ENCODE measurements at regions not wholly inside any gene's neighbourhood (a gene's known extent, or its start where the extent isn't known, plus 50 kb on each side); places are given as distances from the start of the nearest gene placed in this dataset.

- ATAC-seq (replicated peaks) = peak in 1 of 2 donors; percentile 22
- H3K4me3 Mint-ChIP-seq = no peak overlapping the region
These were observed 54.5 kb upstream of the FAM78B start for GRCh38 chr1:166221316-166221715.

GRCh38 chr1:166233750-166234366 is 67.1 kb upstream of the FAM78B start:
- DNase-seq (no peak), ATAC-seq (replicated peaks) (no peak)
- Mint-ChIP-seq H3K9me3 (peaks cover 9 to 17% of the 10 kb centered on the region in 2 donors), H3K4me3 (no peak overlapping the region), H3K4me1 (no peaks in the 10 kb centered on the region), H3K36me3 (no peaks in the 10 kb centered on the region), H3K27ac (no peak overlapping the region), H3K27me3 (no peaks in the 10 kb centered on the region)

More at GRCh38 chr1:166221316-166221715, 54.5 kb upstream of the FAM78B start:
- Mint-ChIP-seq H3K27me3 (peaks cover 0 to 5% of the 10 kb centered on the region in 2 donors), H3K9me3 (peaks cover 27 to 33% of the 10 kb centered on the region in 2 donors), H3K4me1 (no peaks in the 10 kb centered on the region), H3K36me3 (peaks cover 0 to 2% of the 10 kb centered on the region in 2 donors), H3K27ac (no peak overlapping the region)
- DNase-seq = no peak

- H3K27me3 Mint-ChIP-seq = no peaks in the 10 kb centered on the region
- no peaks in the 10 kb centered on the region for H3K36me3 Mint-ChIP-seq
- H3K4me3 Mint-ChIP-seq = no peak overlapping the region
- H3K4me1 Mint-ChIP-seq = no peaks in the 10 kb centered on the region
- ATAC-seq (replicated peaks) = no peak
- no peak overlapping the region for H3K27ac Mint-ChIP-seq
- H3K9me3 Mint-ChIP-seq = peaks cover 7 to 14% of the 10 kb centered on the region in 2 donors
- no peak for DNase-seq
These were observed 68.9 kb upstream of the FAM78B start for GRCh38 chr1:166235728-166236127.

GRCh38 chr1:166237675-166238074 is 70.9 kb upstream of the FAM78B start:
- Mint-ChIP-seq H3K27ac (no peak overlapping the region), H3K4me1 (no peaks in the 10 kb centered on the region), H3K27me3 (no peaks in the 10 kb centered on the region), H3K36me3 (no peaks in the 10 kb centered on the region), H3K4me3 (no peak overlapping the region), H3K9me3 (peaks cover 5 to 8% of the 10 kb centered on the region in 2 donors)
- DNase-seq (no peak), ATAC-seq (replicated peaks) (no peak)

GRCh38 chr1:166253076-166253779 is 86.4 kb upstream of the FAM78B start:
- H3K9me3 Mint-ChIP-seq = peaks cover 12 to 22% of the 10 kb centered on the region in 2 donors
- ATAC-seq (replicated peaks) = no peak
- no peak for DNase-seq
- H3K36me3 Mint-ChIP-seq = no peaks in the 10 kb centered on the region
- no peaks in the 10 kb centered on the region for H3K27me3 Mint-ChIP-seq
- no peak overlapping the region for H3K27ac Mint-ChIP-seq
- H3K4me3 Mint-ChIP-seq = no peak overlapping the region
- H3K4me1 Mint-ChIP-seq = no peaks in the 10 kb centered on the region

- H3K27me3 Mint-ChIP-seq = no peaks in the 10 kb centered on the region
- no peak for DNase-seq
- no peak for ATAC-seq (replicated peaks)
- H3K27ac Mint-ChIP-seq = no peak overlapping the region
- H3K4me3 Mint-ChIP-seq = no peak overlapping the region
- H3K36me3 Mint-ChIP-seq = no peaks in the 10 kb centered on the region
- no peaks in the 10 kb centered on the region for H3K4me1 Mint-ChIP-seq
- peaks cover 6 to 19% of the 10 kb centered on the region in 2 donors for H3K9me3 Mint-ChIP-seq
These were observed 91.2 kb upstream of the FAM78B start for GRCh38 chr1:166258017-166258416.

- H3K9me3 Mint-ChIP-seq = peaks cover 2 to 7% of the 10 kb centered on the region in 2 donors
- H3K27ac Mint-ChIP-seq = no peak overlapping the region
- peaks cover 0 to 6% of the 10 kb centered on the region in 2 donors for H3K27me3 Mint-ChIP-seq
- H3K36me3 Mint-ChIP-seq = no peaks in the 10 kb centered on the region
- no peaks in the 10 kb centered on the region for H3K4me1 Mint-ChIP-seq
- DNase-seq = no peak
- no peak overlapping the region for H3K4me3 Mint-ChIP-seq
- no peak for ATAC-seq (replicated peaks)
These were observed 94.7 kb upstream of the FAM78B start for GRCh38 chr1:166261511-166261910.

GRCh38 chr1:166270476-166271150 is 103.8 kb upstream of the FAM78B start:
- Mint-ChIP-seq H3K27me3 (peaks cover 0 to 6% of the 10 kb centered on the region in 2 donors), H3K9me3 (peaks cover 2 to 11% of the 10 kb centered on the region in 2 donors), H3K36me3 (no peaks in the 10 kb centered on the region), H3K27ac (no peak overlapping the region), H3K4me1 (peaks cover 6 to 15% of the 10 kb centered on the region in 2 donors), H3K4me3 (no peak overlapping the region)
- ATAC-seq (replicated peaks) (no peak), DNase-seq (no peak)

GRCh38 chr1:166271151-166271538 is 104.3 kb upstream of the FAM78B start:
- Mint-ChIP-seq H3K4me1 (peaks cover 6 to 15% of the 10 kb centered on the region in 2 donors), H3K9me3 (peaks cover 7 to 17% of the 10 kb centered on the region in 2 donors), H3K4me3 (no peak overlapping the region), H3K36me3 (no peaks in the 10 kb centered on the region), H3K27me3 (peaks cover 0 to 4% of the 10 kb centered on the region in 2 donors), H3K27ac (no peak overlapping the region)
- no peak for ATAC-seq (replicated peaks)
- DNase-seq = no peak

GRCh38 chr1:166272155-166272554 is 105.4 kb upstream of the FAM78B start:
- H3K27ac Mint-ChIP-seq = no peak overlapping the region
- H3K36me3 Mint-ChIP-seq = no peaks in the 10 kb centered on the region
- DNase-seq (no peak), ATAC-seq (replicated peaks) (peak; percentile 75 to 82)
- no peak overlapping the region for H3K4me3 Mint-ChIP-seq
- peaks cover 12 to 18% of the 10 kb centered on the region in 2 donors for H3K9me3 Mint-ChIP-seq
- no peaks in the 10 kb centered on the region for H3K27me3 Mint-ChIP-seq
- peaks cover 6 to 15% of the 10 kb centered on the region in 2 donors for H3K4me1 Mint-ChIP-seq

- no peaks in the 10 kb centered on the region for H3K36me3 Mint-ChIP-seq
- no peak overlapping the region for H3K27ac Mint-ChIP-seq
- no peaks in the 10 kb centered on the region for H3K27me3 Mint-ChIP-seq
- no peak overlapping the region for H3K4me3 Mint-ChIP-seq
- peaks cover 6 to 15% of the 10 kb centered on the region in 2 donors for H3K4me1 Mint-ChIP-seq
- H3K9me3 Mint-ChIP-seq = peaks cover 12 to 18% of the 10 kb centered on the region in 2 donors
- DNase-seq (no peak), ATAC-seq (replicated peaks) (peak; percentile 62 to 75)
These were observed 106.0 kb upstream of the FAM78B start for GRCh38 chr1:166272851-166273250.

- Mint-ChIP-seq H3K4me1 (peaks cover 6 to 15% of the 10 kb centered on the region in 2 donors), H3K36me3 (no peaks in the 10 kb centered on the region), H3K27me3 (no peaks in the 10 kb centered on the region), H3K27ac (no peak overlapping the region), H3K4me3 (no peak overlapping the region), H3K9me3 (peaks cover 12 to 20% of the 10 kb centered on the region in 2 donors)
- ATAC-seq (replicated peaks) (no peak), DNase-seq (no peak)
These were observed 106.8 kb upstream of the FAM78B start for GRCh38 chr1:166273618-166274017.

- Mint-ChIP-seq H3K27ac (no peak overlapping the region), H3K9me3 (peaks cover 0 to 6% of the 10 kb centered on the region in 2 donors), H3K27me3 (peaks cover 0 to 7% of the 10 kb centered on the region in 2 donors), H3K36me3 (no peaks in the 10 kb centered on the region), H3K4me3 (no peak overlapping the region), H3K4me1 (no peaks in the 10 kb centered on the region)
- DNase-seq = no peak
- ATAC-seq (replicated peaks) = no peak
These were observed 115.8 kb upstream of the FAM78B start for GRCh38 chr1:166282391-166283137.

- no peaks in the 10 kb centered on the region for H3K4me1 Mint-ChIP-seq
- H3K4me3 Mint-ChIP-seq = no peak overlapping the region
- peaks cover 0 to 7% of the 10 kb centered on the region in 2 donors for H3K27me3 Mint-ChIP-seq
- ATAC-seq (replicated peaks) = no peak
- no peak overlapping the region for H3K27ac Mint-ChIP-seq
- peaks cover 0 to 6% of the 10 kb centered on the region in 2 donors for H3K9me3 Mint-ChIP-seq
- no peak for DNase-seq
- no peaks in the 10 kb centered on the region for H3K36me3 Mint-ChIP-seq
These were observed 116.4 kb upstream of the FAM78B start for GRCh38 chr1:166283190-166283589.

All from stimulated activated naive B cell treated with anti-CD40 and anti-IgM and Interleukin-4, amounts not matched to agents 10 μg/mL and 1 μg/mL and 100 μg/mL, for 72 hours (primary cell).